NCI-H2171 (cell line): ENCODE measurements at regions not wholly inside any gene's neighbourhood (a gene's known extent, or its start where the extent isn't known, plus 50 kb on each side); places are given as distances from the start of the nearest gene placed in this dataset.

Source experiments
- DNase-seq: peaks from one replicate; lab custom pipeline; 2025; lab: John Stamatoyannopoulos, UW

GRCh38 chr11:30155428-30155827 lies 75.4 kb upstream of the FSHB start:
- no peak for DNase-seq

- DNase-seq: no peak
Measured at GRCh38 chr11:30159546-30159945, 71.3 kb upstream of the FSHB start.

GRCh38 chr11:30165652-30166051 lies 65.2 kb upstream of the FSHB start:
- no peak for DNase-seq

GRCh38 chr11:30171661-30172060 lies 59.2 kb upstream of the FSHB start:
- DNase-seq: no peak

GRCh38 chr11:30172158-30172557 lies 58.7 kb upstream of the FSHB start:
- no peak for DNase-seq

- no peak for DNase-seq
Measured at GRCh38 chr11:30172883-30173311, 57.9 kb upstream of the FSHB start.

GRCh38 chr11:30174265-30175020 lies 56.4 kb upstream of the FSHB start:
- no peak for DNase-seq
